ENCODE measurements at regions not wholly inside any gene's neighbourhood (a gene's known extent, or its start where the extent isn't known, plus 50 kb on each side); places are given as distances from the start of the nearest gene placed in this dataset.

GRCh38 chr17:71885662-71886061 lies 235.2 kb upstream of the SOX9 start:
- TF ChIP-seq CTCF (IDR thresholded peaks at IDR 0.05) (no peak), POLR2A (IDR thresholded peaks at IDR 0.05) (no peak)

Data from uterus (tissue), 2 donors.